GM12872 (cell line): ENCODE measurements at regions not wholly inside any gene's neighbourhood (a gene's known extent, or its start where the extent isn't known, plus 50 kb on each side); places are given as distances from the start of the nearest gene placed in this dataset.

ENCODE experiments used
- CTCF ChIP-seq: IDR thresholded peaks from 3 replicates; pipeline ENCODE4 v1.5.1; 2011; ENCODE audit warnings: low read depth, mild to moderate bottlenecking, low read length, moderate library complexity; ENCODE audit not compliant: insufficient read depth

GRCh38 chr1:87739704-87740103, 411.0 kb downstream of the LMO4 start:
- TF ChIP-seq CTCF = no peak

GRCh38 chr1:87743256-87743655, 414.6 kb downstream of the LMO4 start:
- TF ChIP-seq CTCF = no peak

- TF ChIP-seq CTCF = no peak
Measured at GRCh38 chr1:87744056-87744455, 415.4 kb downstream of the LMO4 start.

GRCh38 chr1:87744763-87745162, 416.1 kb downstream of the LMO4 start:
- TF ChIP-seq CTCF = no peak

- no peak for TF ChIP-seq CTCF
Measured at GRCh38 chr1:87753366-87753765, 424.7 kb downstream of the LMO4 start.

GRCh38 chr1:87754139-87754538, 425.5 kb downstream of the LMO4 start:
- no peak for TF ChIP-seq CTCF

GRCh38 chr1:87757676-87758075, 429.0 kb downstream of the LMO4 start:
- no peak for TF ChIP-seq CTCF

GRCh38 chr1:87759421-87760087, 430.9 kb downstream of the LMO4 start:
- no peak for TF ChIP-seq CTCF
